ENCODE measurements at regions not wholly inside any gene's neighbourhood (a gene's known extent, or its start where the extent isn't known, plus 50 kb on each side); places are given as distances from the start of the nearest gene placed in this dataset.
"Not testable (repeated sequence)": the region's sequence is repeated elsewhere in the genome, so short reads cannot be mapped to it uniquely, and the experiment has no call there.

DNA sequence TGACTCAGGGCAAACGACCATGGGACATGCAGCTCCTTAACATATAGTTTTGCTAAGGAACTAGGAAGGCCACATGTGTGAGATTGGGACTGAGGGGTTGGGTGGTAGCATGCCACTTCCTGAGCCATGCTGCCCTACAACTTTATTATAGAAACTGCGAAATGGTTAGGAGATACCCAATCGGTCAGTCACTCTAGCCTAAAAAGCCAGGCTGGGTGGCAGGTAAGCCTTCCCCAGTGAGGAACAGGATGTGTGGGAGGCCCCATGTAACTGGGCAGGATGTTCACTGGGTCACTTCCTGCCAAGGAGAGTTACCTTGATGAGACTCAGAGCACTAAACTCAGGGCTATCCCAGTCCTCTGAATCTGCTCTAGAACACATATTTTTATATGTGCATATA, 123.5 kb downstream of the MAP3K7 start:
- no peak for DNase-seq (ENCODE audit: low read depth)

DNA sequence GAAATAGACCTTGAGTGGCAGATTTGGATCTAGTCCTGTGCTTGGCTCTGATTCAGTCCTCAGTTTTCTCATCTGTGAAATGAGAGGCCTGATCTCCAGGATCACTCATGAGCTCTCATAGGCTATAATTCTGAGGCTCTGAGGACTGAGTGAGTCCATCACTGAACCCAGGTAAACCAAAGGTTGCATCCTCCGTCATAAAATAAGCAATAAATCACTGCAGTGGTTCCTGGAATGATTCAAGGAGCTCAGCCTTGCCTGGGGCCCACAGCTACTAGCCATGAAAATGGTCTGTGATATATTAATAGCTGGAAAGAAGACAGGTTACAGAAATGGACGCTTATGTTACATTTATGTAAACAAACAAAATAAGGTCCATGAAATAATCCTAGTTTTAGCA, 124.8 kb downstream of the MAP3K7 start:
- DNase-seq (ENCODE audit: low read depth): no peak

DNA sequence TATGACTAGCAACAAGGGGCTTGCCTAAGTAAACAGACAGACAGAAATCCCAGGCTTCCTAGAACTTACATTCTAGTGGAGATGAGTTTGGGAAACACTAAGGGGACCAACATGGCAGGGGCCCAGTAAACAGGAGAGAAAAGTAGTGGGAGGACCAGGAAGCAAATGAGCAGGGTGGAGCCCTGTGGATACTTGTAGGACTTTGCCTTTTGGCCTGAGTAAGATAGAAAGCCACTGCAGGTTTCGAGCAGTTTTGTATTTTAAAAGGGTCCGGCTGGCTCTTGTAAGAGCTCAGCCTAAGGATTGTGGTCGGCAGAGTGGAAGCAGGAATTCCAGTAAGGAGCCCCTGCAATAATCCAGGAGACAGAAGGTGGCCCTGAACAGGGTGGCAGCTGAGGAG, 125.5 kb downstream of the MAP3K7 start:
- DNase-seq (ENCODE audit: low read depth): no peak

DNA sequence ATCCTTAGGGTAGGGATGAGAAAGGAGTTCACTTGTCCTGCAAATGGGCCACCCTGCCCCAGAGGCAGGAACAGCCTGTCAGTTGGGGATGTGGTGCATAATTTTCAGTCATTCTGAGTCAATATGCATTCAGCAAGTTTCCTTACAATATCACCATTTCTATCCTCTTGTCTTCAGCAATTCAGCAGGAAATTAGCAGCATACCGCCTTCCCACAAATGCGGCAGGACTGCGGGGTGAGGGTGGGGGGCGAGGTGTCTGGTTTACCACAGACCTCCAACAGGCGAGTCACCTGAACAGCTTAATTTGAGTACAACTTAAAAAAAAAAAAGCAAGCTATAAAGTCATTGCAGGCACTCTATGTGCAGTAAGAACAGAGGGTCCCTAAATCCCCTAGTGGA, 126.8 kb downstream of the MAP3K7 start:
- DNase-seq (ENCODE audit: low read depth): no peak

DNA sequence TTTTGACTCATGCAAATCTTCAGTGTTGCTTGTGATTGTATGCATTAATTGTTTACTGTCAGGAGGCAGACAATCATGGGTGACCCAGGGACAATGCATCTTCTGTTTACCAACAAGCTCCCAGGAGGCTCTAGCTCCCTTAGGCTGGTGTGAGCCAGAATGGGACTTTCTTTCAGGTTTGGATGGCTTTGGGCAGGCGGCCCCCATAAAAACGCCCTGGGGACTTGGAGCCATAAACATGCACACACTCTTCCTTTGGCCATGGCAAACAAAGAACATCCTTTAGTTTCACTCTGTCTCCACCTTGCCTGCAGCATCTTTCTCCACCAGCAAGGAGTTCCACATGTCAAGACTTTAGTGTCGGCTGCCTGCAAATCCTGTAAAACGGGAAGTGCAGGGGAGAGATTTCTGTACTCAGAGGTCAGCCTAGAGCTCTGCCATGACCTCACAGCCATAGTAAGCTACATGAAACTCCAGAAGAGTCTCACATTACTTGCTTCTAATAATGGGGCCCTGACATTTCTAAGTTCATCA, 127.6 kb downstream of the MAP3K7 start:
- DNase-seq (ENCODE audit: low read depth): no peak

DNA sequence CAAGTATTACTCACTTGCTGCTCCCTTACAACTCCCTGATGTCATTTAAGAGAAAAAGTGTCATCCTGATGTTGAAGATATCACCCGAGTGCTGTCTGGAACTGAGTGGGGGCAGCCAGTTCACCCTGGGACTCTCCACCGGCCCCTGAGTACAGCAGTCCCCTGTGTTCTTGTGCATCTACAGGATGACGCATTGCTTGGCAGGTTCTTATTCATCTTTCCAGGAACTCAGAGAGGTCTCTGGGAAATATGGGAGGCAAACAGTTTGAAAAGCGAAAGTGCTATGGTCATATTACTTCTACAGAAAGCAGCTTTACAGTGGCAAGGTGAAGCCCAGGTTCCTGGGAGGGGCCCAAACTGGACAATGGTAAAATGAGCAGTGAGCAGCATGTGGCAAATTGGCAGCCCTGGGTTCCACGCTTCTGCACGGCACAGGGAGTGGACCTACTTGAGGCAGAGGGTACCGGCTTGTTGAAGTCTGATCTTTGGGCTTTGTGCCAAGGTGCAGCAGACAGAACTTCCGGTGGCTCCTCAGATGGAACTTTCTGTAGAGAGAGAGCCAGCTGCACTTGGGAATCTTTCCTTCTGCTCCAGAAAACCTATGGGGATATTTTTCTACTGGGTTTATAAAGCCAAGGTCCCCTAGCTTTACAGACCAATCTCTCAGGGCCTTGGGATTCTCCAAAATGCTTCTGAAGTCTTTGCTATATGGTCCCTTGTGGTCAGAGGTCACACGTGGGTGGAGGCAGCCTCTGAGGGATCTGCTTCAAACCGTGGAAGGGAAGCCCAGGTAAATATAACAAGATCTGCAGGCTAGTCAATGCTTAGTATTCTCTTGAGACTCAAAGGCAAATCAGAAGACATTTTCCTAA, 128.3 kb downstream of the MAP3K7 start:
- DNase-seq (ENCODE audit: low read depth): no peak

DNA sequence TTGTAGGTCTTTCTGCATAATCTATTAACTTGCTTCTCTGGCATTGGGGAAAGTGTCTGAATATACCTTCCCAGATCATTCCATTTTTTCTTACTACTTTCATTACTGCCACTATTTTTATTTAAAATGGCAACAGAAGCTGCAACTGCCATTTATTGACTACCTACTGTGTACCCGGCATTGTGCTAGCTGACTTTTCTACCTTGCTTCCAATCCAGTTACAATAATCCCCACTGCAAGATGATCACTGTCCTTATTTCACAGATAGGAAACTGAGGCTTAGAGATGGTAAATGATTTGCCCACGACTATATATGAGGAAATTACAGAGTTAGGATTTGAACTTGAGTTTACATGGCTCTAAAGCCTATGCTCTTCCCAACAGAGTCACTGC, 129.0 kb downstream of the MAP3K7 start:
- no peak for DNase-seq (ENCODE audit: low read depth)

DNA sequence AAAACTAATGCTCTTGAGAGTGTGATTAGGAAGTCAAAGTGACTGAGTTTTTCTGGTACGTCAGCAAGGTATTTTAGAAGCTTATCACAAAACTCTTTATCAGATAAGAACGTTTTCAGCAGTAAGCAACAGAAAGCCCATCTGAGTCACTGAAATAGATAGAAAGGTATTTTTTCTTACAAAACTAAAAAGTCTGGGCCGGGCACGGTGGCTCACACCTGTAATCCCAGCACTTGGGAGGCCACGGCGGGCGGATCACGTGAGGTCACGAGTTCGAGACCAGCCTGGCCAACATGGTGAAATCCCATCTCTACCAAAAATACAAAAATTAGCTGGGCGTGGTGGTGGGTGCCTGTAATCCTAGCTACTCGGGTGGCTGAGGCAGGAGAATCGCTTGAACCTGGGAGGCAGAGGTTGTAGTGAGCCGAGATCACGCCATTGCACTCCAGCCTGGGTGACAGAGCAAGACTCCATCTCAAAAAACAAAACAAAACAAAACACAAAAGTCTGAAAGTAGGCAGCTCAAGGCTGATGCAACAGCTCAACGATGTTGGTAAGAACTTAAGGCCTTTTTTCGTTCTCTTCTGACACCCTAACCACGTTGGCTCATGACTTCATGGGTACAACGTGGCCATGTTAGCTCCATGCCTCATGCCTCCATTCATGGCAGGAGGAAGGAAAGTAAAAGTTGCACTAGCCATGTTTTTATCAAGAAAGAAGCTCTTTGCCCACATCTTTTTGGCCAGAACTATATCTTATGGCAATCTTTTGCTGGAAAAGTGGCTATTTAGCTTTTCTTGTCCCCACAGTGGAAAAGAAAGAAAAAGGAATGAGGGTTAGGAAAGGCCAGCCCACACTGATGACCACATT, 129.6 kb downstream of the MAP3K7 start:
- DNase-seq (ENCODE audit: low read depth): not testable (repeated sequence)

DNA sequence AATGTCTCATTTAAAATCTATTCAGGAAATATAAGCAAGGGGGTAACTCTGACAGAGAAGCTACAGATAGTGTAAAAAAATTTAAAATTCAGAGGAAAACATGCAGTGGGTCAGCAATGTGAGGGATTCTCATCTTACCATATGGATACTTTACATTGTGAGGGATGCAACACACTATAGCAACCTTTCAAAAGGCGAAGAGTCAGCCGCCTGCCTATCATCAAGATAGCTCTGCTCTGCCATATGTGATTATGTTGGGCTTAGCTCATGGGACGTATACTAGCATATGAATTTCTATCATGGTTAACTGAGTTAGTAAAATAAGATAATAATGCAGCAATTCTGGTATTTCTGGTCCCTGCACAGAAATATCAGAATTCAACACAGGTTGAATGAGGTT, 130.9 kb downstream of the MAP3K7 start:
- DNase-seq (ENCODE audit: low read depth): no peak

DNA sequence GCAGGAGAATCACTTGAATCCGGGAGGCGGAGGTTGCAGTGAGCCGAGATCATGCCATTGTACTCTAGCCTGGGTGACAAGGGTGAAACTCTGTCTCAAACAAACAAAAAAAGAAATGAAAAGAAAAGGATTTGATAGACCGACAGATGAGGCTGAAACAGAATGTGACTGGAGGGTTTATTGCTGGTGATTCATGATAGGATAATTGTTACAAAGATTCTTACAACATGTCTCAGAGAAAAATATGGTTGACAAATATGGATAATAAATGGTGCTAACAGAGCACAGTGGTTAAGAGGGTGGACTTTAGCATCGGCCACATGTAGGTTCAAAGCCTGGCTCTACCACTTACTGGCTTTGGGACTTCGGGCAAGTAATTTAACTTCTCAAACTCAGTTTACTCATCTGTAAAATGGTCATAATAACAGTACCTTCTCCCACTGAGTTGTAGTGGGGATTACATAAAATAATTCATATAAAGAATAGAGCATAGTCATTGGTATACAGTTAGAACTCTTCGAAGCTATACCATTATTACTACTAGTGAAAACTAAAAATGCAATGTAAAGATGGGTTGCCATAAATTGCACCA, 131.9 kb downstream of the MAP3K7 start:
- no peak for DNase-seq (ENCODE audit: low read depth)

DNA sequence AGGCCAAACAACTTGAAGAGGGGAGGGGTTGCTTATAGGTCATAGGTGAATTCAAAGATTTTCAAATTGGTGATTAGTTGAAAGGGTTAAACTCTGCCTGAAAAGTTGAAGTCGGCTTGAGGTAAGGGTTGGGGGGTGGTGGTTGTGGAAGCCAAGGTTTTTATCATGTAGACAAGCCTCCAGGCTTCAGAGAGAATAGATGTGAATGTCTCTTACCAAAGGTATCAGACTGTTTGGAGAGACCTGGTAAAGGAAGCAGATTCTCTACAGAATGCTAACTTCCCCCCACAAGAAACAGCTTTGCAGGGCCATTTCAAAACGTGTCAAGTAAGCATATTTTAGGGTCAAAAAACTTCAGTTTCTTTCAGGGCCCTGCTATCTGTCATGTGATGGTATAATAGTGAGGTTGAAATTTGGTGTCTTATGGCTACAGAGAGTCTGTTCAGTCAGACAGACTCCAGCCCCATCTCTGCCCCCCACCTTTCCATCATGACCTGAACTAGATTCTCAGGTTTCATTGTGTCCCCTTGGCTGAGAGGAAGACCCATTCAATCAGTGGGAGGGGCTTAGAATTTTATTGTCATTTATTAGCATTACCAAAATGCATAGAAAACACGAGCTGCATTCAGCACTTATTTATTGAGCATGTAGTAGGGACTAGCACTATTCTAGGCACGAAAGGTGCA, 136.5 kb downstream of the MAP3K7 start:
- no peak for DNase-seq (ENCODE audit: low read depth)

DNA sequence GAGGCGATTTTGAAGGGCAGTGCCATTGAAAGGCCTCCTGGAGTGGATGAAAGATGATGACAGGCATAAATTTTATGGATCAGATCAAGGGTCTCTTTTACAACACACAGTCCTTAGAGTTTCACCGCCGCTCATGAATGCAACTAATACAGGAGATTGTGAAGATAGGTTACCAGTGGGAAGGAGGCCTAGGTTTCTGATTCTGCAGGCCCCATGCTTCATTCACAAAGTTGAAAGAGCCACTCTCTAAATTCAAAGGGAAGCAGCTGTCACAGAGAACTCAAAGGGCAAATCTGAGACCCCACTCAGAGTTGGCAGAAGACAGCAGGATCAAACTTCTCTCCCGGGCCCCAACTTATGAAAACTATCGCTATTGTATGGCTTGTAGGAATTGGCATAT, 137.6 kb downstream of the MAP3K7 start:
- no peak for DNase-seq (ENCODE audit: low read depth)

DNA sequence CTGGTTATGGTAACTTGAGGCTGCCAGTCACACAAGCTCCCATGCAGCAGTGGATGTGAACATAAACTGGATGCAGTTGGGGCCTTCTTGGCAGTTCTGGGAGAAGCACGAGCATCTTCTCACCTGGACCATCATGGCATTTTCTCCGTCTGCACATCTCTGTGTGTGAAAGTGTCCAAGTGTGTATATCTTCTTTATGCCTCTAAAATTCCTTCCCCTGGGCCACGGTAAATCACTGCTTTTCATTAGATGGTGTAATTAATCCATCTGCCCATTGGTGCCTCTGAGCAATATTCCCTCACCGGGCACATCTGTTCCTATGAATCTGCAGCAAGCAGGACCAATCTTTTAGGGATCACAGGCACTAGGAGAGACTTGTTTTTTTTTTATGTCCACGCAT, 138.0 kb downstream of the MAP3K7 start:
- no peak for DNase-seq (ENCODE audit: low read depth)

DNA sequence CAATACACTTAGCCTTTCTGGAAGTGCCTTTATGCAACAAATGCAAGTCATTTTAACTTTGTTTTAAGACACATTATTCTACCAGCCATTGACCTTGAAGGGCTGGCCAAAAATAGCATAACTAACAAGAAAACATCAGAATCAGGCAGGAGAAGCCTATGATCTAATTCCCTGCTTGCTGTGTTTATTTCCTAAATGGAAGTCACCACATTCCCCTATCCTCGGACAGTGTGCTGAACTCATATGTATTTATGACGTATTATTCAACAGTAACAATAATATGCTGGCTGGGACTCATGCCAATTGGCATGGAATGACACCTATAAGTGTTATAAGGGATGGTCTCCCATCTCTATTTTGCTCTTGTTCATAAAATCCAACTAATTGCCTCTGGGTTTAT, 140.7 kb downstream of the MAP3K7 start:
- no peak for DNase-seq (ENCODE audit: low read depth)

DNA sequence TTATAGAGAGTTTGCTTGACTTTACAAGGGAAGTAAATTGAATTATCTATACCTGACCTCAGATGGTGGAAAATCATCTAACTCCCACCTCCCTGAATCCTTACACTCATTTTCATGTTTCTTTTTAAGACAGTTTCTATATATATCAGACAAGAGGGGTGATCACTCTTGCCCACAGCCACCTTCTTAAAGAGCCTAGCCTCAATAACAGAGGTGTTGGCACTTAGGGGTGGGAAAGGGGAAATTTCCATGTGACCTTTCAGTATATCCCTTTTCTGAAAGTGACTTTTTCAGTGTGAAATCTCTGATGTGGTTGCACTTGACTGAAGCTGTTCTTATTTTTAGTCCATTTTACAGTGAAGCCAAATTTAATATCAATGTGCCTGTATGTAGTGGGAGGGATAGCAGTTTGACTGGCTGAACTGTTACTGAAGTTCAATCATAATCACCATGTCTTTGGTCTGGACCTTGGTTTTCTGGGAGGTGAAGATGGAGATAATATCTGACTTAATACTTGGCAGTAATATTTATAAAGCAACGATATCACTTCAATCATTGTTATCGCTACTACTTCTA, 141.3 kb downstream of the MAP3K7 start:
- no peak for DNase-seq (ENCODE audit: low read depth)

DNA sequence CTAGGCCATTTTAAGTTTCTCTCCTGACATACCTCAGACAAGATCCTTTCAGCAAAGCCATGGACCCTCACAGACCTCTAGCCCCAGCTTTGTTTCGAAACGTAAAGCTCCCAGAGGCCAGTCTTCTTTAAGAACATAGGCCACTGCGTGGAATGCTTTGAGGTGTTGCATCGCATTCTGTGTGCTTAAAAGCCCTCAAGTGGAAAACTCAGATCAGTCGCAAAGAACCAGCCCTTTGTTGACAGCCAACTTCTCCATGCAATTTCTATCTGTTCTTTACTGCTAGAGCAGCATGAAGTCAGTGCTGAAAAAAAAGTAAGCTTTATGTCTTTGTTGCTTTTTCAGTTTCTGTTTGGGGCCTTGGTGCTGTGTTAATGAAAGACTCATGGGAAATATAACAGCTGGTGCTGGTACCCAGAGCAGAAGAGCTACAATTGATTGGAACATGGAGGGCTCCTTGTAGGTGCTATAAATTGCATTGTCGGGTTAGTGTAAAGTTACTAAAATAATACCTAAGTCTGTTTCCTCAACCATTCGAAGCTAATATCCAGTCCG, 142.6 kb downstream of the MAP3K7 start:
- no peak for DNase-seq (ENCODE audit: low read depth)

DNA sequence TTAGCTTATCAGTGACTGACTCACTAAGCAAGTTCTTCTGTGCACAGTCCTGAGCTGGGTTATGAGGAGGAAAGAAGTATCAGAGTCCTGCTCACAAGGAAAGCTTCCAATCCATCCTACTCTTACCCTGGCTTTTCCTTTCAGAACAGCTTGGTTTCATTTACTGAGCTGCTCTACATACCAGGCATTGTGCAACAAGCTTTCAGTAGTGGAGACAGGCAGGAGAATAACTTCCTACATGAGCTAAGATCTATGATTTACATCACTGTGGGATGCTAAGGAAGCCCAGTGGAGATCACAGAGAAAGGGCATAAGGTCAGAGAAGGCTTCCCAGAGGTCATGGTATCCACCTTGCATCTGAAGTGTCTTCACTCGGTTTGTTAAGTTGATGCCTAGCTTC, 144.5 kb downstream of the MAP3K7 start:
- DNase-seq (ENCODE audit: low read depth): no peak

DNA sequence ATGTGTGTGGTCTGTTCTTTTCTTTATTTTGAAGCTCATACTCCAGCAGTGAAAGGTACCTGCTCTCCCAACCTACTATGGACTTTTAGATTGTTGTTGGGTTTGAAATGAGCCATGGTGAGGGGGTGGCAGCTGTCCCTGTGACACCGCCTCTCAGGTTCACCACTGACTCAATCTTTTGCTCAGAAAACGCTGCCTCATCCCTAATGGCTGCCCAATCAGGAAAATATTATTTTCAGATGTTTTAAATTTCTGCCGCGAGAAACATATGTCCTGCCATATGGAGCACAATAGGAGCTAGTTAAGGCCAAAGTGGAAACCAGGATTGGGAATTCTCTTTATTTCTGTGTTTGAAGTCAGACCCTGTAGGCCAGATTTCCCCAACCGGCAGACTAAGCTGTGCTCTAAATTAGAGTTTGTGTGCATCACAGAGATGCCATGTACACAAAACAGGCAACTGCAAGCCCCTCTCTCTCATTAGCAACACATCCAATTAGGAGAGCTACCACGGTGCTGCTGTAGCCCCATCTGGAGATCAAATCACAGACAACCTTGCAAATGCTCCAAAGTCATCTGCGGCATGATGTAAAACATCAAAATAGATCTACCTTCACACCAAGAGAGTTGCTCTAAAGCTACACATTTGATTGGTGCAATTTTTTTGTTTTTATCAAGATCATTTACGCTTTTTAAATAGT, 144.1 kb upstream of the BACH2 start:
- no peak for DNase-seq (ENCODE audit: low read depth)

DNA sequence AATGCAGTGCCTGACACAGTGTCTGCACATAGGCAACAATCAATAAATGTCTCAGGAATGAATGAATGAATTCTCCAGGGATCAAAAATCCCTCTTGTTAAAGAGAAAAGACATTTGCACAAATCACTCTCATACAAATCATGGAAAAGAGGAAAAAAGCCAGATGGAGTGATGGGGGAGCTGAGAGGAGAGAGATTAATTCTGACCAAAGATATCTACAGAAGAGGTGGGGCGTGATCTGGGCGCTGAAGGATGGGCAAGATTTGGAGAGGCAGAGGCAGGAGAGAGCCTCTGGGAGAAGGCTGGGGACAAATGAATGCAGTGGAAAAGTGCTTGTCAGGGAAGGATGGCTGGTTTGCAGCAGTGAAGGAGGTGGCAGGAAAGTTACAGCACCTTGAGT, 142.9 kb upstream of the BACH2 start:
- no peak for DNase-seq (ENCODE audit: low read depth)

DNA sequence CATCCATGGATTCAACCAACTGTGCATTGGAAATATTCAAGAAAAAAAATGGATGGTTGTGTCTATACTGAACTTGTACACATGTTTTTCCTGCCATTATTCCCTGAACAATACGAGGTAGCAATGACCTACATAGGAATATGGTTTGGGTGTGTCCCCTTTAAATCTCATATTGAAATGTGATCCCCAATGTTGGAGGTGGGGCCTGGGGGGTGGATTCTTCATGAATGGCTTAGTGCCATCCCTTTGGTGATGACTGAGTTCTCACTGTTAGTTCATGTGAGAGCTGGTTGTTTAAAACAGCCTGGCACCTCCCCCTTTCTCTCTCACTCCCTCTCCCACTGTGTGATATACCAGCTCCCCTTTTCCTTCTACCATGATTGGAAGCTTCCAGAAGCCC, 139.8 kb upstream of the BACH2 start:
- DNase-seq (ENCODE audit: low read depth): no peak

Data from non-pigmented ciliary epithelial cell (primary cell).